ENCODE measurements at regions not wholly inside any gene's neighbourhood (a gene's known extent, or its start where the extent isn't known, plus 50 kb on each side); places are given as distances from the start of the nearest gene placed in this dataset.
"Not testable (repeated sequence)": the region's sequence is repeated elsewhere in the genome, so short reads cannot be mapped to it uniquely, and the experiment has no call there.

DNA sequence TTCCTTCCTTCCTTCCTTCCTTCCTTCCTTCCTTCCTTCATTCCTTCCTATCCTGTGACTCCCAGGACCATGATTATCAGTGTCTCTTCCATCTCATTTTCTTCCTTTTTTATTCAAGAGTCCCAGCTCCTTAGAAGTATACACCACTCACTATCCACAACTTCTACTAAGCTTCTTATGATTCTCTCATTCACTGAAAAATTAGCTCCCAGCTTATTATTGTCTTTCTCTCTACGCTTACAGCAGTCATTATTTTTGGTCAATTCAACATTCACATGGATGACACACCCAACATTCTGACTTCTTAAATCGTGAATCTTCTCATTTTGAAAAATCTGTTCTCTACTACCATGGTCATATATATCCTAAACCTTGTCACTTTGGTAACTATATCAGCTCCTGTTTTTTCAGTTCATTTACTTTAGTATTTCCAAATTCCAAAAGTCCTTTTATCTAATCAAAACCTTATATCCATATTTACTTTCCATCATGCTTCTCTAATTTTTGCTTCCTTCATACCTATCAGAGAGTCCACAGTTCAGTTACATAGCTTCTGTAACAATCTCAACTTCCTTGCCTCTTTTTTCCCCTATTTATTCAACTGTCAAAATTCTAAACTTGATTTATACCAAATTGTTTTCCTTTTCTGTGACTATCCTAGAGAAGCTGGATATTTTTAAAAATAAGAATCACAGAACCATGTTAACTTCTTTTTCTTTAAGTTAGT is 677.5 kb downstream of the RAPGEF2 start:
- no peak overlapping the region for H3K4me3 ChIP-seq (ENCODE audit: low read depth, low read length)
- H3K27me3 ChIP-seq (ENCODE audit: control insufficient read depth, insufficient read depth, low read length) = no peaks in the 10 kb centered on the region
- H3K9me3 ChIP-seq (ENCODE audit: control insufficient read depth, low read length) = no peaks in the 10 kb centered on the region
- H3K79me2 ChIP-seq = no peaks in the 10 kb centered on the region
- H3K9ac ChIP-seq = no peak overlapping the region
- no peaks in the 10 kb centered on the region for H3K4me1 ChIP-seq
- no peak overlapping the region for H3K4me2 ChIP-seq (ENCODE audit: low read length)
- H3K36me3 ChIP-seq (ENCODE audit: control insufficient read depth, insufficient read depth, low read length) = no peaks in the 10 kb centered on the region
- H3K27ac ChIP-seq = no peak overlapping the region
- TF ChIP-seq, protein P1, sequence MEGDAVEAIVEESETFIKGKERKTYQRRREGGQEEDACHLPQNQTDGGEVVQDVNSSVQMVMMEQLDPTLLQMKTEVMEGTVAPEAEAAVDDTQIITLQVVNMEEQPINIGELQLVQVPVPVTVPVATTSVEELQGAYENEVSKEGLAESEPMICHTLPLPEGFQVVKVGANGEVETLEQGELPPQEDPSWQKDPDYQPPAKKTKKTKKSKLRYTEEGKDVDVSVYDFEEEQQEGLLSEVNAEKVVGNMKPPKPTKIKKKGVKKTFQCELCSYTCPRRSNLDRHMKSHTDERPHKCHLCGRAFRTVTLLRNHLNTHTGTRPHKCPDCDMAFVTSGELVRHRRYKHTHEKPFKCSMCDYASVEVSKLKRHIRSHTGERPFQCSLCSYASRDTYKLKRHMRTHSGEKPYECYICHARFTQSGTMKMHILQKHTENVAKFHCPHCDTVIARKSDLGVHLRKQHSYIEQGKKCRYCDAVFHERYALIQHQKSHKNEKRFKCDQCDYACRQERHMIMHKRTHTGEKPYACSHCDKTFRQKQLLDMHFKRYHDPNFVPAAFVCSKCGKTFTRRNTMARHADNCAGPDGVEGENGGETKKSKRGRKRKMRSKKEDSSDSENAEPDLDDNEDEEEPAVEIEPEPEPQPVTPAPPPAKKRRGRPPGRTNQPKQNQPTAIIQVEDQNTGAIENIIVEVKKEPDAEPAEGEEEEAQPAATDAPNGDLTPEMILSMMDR (IDR thresholded peaks at IDR 0.05) = no peak
- no peak overlapping the region for H2AFZ ChIP-seq

DNA sequence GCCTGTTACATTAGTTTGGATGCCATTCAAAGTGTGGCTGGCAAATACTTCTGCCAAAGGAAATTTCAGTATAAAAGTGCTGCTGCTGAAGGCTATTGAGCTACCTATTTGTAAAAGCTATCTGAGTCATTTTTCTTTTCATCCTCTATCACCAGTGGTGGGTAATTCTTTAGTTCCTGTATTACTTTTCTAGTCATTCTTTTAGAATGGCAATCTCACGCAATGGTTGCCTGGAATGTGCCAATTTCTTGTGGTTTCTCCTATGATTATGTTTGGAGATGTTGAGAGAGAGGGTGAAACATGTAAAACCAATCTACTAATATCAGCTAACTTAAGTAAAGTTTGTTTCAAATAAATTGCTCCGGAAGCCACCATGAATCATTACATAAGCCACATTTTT is 685.0 kb downstream of the RAPGEF2 start:
- Histone ChIP-seq H3K79me2 (no peaks in the 10 kb centered on the region), H3K27ac (no peak overlapping the region), H3K4me1 (no peaks in the 10 kb centered on the region), H3K27me3 (ENCODE audit: control insufficient read depth, insufficient read depth, low read length) (no peaks in the 10 kb centered on the region), H3K9ac (no peak overlapping the region), H3K9me3 (ENCODE audit: control insufficient read depth, low read length) (peaks cover 7% of the 10 kb centered on the region), H3K4me2 (ENCODE audit: low read length) (no peak overlapping the region), H2AFZ (no peak overlapping the region), H3K36me3 (ENCODE audit: control insufficient read depth, insufficient read depth, low read length) (no peaks in the 10 kb centered on the region), H3K4me3 (ENCODE audit: low read depth, low read length) (no peak overlapping the region)
- TF ChIP-seq, protein P1 (IDR thresholded peaks at IDR 0.05) = no peak

DNA sequence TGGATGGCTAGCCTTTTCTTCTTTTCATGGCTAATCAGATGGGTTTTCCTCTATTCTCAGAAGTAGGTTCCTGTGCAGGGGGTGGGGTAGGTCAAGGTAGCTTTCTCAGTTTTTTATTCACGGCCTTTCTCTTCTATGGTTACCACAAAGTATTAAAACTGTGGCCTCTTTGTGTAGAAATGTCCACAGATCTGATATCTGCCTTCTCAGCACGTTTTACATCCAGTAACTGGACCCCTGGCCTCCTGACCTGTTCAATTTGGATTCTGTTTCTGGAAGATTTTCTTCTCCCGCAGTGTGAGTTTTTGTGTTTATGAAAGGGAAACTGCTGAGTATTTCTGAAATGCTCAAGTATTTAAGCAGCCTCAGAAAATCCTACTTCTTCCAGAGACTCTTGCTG is 688.5 kb downstream of the RAPGEF2 start:
- H3K36me3 ChIP-seq (ENCODE audit: control insufficient read depth, insufficient read depth, low read length) = no peaks in the 10 kb centered on the region
- no peak overlapping the region for H3K27ac ChIP-seq
- no peaks in the 10 kb centered on the region for H3K79me2 ChIP-seq
- H3K9ac ChIP-seq = no peak overlapping the region
- H3K4me2 ChIP-seq (ENCODE audit: low read length) = no peak overlapping the region
- H3K27me3 ChIP-seq (ENCODE audit: control insufficient read depth, insufficient read depth, low read length) = no peaks in the 10 kb centered on the region
- H3K4me3 ChIP-seq (ENCODE audit: low read depth, low read length) = no peak overlapping the region
- TF ChIP-seq, protein P1 (IDR thresholded peaks at IDR 0.05) = no peak
- no peak overlapping the region for H2AFZ ChIP-seq
- peaks cover 7% of the 10 kb centered on the region for H3K9me3 ChIP-seq (ENCODE audit: control insufficient read depth, low read length)
- no peaks in the 10 kb centered on the region for H3K4me1 ChIP-seq

DNA sequence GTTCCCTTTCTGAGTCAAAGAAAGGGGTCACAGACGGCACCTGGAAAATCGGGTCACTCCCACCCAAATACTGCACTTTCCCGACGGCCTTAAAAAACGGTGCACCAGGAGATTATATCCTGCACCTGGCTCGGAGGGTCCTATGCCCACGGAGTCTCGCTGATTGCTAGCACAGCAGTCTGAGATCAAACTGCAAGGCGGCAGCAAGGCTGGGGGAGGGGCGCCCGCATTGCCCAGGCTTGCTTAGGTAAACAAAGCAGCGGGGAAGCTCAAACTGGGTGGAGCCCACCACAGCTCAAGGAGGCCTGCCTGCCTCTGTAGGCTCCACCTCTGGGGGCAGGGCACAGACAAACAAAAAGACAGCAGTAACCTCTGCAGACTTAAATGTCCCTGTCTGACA is 701.7 kb downstream of the RAPGEF2 start:
- not testable (repeated sequence) for H3K79me2 ChIP-seq; H3K9me3 ChIP-seq (ENCODE audit: control insufficient read depth, low read length); H3K4me1 ChIP-seq; H3K4me2 ChIP-seq (ENCODE audit: low read length); H3K36me3 ChIP-seq (ENCODE audit: control insufficient read depth, insufficient read depth, low read length); H2AFZ ChIP-seq; H3K27me3 ChIP-seq (ENCODE audit: control insufficient read depth, insufficient read depth, low read length); H3K27ac ChIP-seq; H3K9ac ChIP-seq; H3K4me3 ChIP-seq (ENCODE audit: low read depth, low read length)

DNA sequence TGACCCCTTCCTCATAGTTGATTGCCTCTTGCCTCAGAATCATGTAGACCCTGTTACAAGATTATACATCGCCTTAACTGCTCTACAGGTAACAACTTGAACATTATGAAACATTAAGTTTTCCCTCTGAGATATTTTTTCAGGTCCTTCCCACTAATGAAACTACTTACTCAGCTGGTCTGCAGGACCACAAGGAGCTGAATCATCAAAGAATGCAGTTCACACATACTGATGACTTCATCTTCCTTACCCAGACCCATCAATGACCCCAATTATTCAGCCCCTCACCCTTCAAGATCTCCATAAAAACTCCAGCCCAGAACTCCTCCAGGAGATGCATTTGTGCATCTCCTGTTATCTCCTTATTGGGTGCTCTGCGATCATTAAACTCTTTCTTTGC is 720.9 kb downstream of the RAPGEF2 start:
- Histone ChIP-seq H3K27ac (no peak overlapping the region), H3K36me3 (ENCODE audit: control insufficient read depth, insufficient read depth, low read length) (no peaks in the 10 kb centered on the region), H3K9me3 (ENCODE audit: control insufficient read depth, low read length) (no peaks in the 10 kb centered on the region), H3K9ac (no peak overlapping the region), H3K4me3 (ENCODE audit: low read depth, low read length) (no peak overlapping the region), H3K4me2 (ENCODE audit: low read length) (no peak overlapping the region), H3K79me2 (no peaks in the 10 kb centered on the region), H3K27me3 (ENCODE audit: control insufficient read depth, insufficient read depth, low read length) (no peaks in the 10 kb centered on the region), H2AFZ (no peak overlapping the region), H3K4me1 (no peaks in the 10 kb centered on the region)
- TF ChIP-seq, protein P1 (IDR thresholded peaks at IDR 0.05) = no peak

Data from parathyroid adenoma (tissue), 2 donors.